Ishikawa (cell line): ENCODE measurements at regions not wholly inside any gene's neighbourhood (a gene's known extent, or its start where the extent isn't known, plus 50 kb on each side); places are given as distances from the start of the nearest gene placed in this dataset.

Experiments
- CEBPB ChIP-seq: IDR thresholded peaks from 2 replicates; pipeline ENCODE4 v1.6.1; 2012
- CREB1 ChIP-seq: IDR thresholded peaks from 2 replicates; pipeline ENCODE4 v1.6.1; 2012; ENCODE audit warnings: low read depth
- EGR1 ChIP-seq: IDR thresholded peaks from 2 replicates; pipeline ENCODE4 v1.6.1; 2012
- EP300 ChIP-seq: IDR thresholded peaks from 2 replicates; pipeline ENCODE4 v1.6.1; 2012; ENCODE audit warnings: borderline replicate concordance
- FOXM1 ChIP-seq: IDR thresholded peaks from 2 replicates; pipeline ENCODE4 v1.6.1; 2012; ENCODE audit warnings: low read depth, borderline replicate concordance
- NFIC ChIP-seq: IDR thresholded peaks from 2 replicates; pipeline ENCODE4 v1.6.1; 2012
- RAD21 ChIP-seq: IDR thresholded peaks from 2 replicates; pipeline ENCODE4 v1.6.1; 2012; ENCODE audit warnings: low read depth
- REST ChIP-seq: IDR thresholded peaks from 2 replicates; pipeline ENCODE4 v1.6.1; 2012; ENCODE audit warnings: low read depth, mild to moderate bottlenecking
- TAF1 ChIP-seq: IDR thresholded peaks from 2 replicates; pipeline ENCODE4 v1.6.1; 2012; ENCODE audit warnings: low read depth, mild to moderate bottlenecking
- TCF12 ChIP-seq: IDR thresholded peaks from 2 replicates; pipeline ENCODE4 v1.6.1; 2012; ENCODE audit warnings: low read depth
- TEAD4 ChIP-seq: IDR thresholded peaks from 2 replicates; pipeline ENCODE4 v1.6.1; 2012
- YY1 ChIP-seq: IDR thresholded peaks from 2 replicates; pipeline ENCODE4 v1.6.1; 2012; ENCODE audit warnings: low read depth
- ZBTB7A ChIP-seq: IDR thresholded peaks from 2 replicates; pipeline ENCODE4 v1.6.1; 2012; ENCODE audit warnings: low read depth
- TF ChIP-seq, protein P1 (sequence below): IDR thresholded peaks from 2 replicates; pipeline ENCODE4 v1.6.1; 2012
- TF ChIP-seq, protein P2 (sequence below): IDR thresholded peaks from 2 replicates; pipeline ENCODE4 v1.6.1; 2012

- TF ChIP-seq YY1 (no peak), CREB1 (no peak), RAD21 (no peak), FOXM1 (no peak), EP300 (no peak), NFIC (no peak), REST (no peak), ZBTB7A (no peak)
- TF ChIP-seq, protein P1, sequence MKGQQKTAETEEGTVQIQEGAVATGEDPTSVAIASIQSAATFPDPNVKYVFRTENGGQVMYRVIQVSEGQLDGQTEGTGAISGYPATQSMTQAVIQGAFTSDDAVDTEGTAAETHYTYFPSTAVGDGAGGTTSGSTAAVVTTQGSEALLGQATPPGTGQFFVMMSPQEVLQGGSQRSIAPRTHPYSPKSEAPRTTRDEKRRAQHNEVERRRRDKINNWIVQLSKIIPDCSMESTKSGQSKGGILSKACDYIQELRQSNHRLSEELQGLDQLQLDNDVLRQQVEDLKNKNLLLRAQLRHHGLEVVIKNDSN: no peak
Observed at GRCh38 chr16:87171723-87172122, 145.5 kb downstream of the C16orf95 start.

DNA sequence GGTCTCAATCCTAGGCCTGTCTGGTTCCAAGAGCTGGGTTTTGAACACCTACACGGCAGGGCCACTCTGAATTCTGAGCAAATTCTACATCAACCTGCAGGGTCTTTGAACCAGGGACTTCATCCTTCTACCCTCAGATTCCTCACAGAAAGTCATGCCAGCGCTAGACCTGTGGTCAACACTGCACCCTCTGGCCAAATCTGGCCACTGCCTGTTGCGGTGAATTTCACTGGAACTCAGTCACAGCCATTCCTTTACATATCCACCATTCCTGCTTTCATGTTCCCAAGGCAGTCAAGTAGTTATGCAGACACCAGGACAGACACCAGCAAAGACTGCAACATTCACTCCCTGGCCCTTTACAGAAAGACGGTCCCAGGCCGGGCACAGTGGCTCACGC is 144.6 kb downstream of the C16orf95 start:
- TF ChIP-seq ZBTB7A (no peak), NFIC (no peak), EP300 (no peak), TEAD4 (no peak), FOXM1 (no peak), TCF12 (no peak), RAD21 (no peak; the same call in 1 of the 2 replicates), TAF1 (no peak), CREB1 (no peak), CEBPB (no peak), REST (no peak), EGR1 (no peak), YY1 (no peak)
- TF ChIP-seq, protein P1: no peak
- TF ChIP-seq, protein P2, sequence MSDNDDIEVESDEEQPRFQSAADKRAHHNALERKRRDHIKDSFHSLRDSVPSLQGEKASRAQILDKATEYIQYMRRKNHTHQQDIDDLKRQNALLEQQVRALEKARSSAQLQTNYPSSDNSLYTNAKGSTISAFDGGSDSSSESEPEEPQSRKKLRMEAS: no peak

GRCh38 chr16:87173294-87173893 is 143.8 kb downstream of the C16orf95 start:
- TF ChIP-seq ZBTB7A (no peak), REST (no peak), EP300 (no peak), TEAD4 (no peak), EGR1 (no peak), TAF1 (no peak), CEBPB (no peak)
- TF ChIP-seq, protein P2: no peak

- TF ChIP-seq CEBPB (no peak), TCF12 (no peak), EP300 (no peak), FOXM1 (no peak), TAF1 (no peak)
Observed at GRCh38 chr16:87174061-87174460, 143.1 kb downstream of the C16orf95 start.

DNA sequence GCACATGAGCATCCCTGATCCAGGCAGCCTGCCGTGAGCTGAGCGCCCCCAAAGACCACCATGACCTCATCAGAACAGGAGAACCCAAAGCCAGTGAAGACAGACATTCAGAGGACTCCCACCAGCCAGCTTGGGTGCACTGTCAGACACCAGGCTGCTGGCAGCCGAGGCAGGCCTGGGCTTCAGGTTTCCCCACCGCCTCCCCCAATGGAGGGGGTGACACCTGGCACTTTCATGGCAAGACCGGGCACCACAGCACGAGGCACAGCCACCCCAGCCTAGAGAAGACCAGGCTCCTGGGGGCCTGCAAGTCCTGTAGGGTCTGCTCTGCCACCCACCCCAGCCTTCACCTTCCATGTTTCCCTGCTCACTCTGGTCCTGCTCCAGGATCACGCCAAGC is 140.5 kb downstream of the C16orf95 start:
- TF ChIP-seq CREB1 (no peak), RAD21 (no peak), TEAD4 (no peak), EP300 (no peak)
- TF ChIP-seq, protein P1: no peak
